Lung microvascular endothelial cell (primary cell): ENCODE measurements at regions not wholly inside any gene's neighbourhood (a gene's known extent, or its start where the extent isn't known, plus 50 kb on each side); places are given as distances from the start of the nearest gene placed in this dataset.
A peak's percentile ranks its signal among the peaks of the same experiment; 100 is the strongest.

Experiments
- DNase-seq, 2 donors: peaks; one replicate each; pipeline versions ENCODE4 v3.0.0 to v3.0.0-alpha.2; 2010; ENCODE audit warnings: low read depth in 2 of 2

DNA sequence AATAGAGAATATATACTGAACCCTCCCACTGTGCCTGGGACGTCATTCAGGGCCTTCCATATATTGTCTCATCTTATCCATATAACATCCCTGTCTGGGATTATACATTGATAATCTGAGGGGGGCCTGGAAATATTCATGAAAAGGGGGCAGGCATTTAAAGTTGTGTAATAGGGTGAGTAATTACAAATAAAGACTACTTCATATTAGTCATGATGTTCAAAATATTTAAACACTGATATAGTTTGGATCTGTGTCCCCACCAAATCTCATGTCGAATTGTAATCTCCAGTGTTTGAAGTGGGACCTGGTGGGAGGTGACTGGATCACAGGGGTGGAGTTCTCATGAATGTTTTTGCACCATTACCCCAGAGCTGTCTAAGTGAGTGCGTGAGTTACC lies 97.8 kb downstream of the AQP9 start:
- no peak for DNase-seq

- no peak for DNase-seq
Measured at GRCh38 chr15:58240191-58240932, 102.2 kb downstream of the AQP9 start.

- DNase-seq: no peak
Measured at GRCh38 chr15:58241872-58242271, 103.7 kb downstream of the AQP9 start.

DNA sequence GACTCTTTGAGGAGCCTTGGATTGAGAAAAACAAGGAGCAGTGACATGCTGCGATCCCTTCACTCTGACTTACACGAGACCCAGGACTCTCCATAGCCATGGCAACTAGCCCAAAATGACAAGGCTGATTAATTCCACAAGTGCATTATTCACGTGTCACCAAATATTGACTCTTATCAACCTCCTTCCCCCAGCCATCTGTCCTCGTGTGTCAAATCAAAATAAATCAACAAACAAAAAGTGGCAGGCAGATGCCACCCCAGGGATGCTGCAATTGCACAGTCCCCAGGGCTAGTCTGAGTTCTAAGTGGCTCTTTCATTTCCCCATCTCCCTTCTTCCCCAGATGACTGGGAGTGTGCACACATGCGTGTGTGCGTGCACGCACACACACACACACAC lies 104.9 kb downstream of the AQP9 start:
- no peak for DNase-seq

- DNase-seq: no peak
Measured at GRCh38 chr15:58244536-58244935, 106.4 kb downstream of the AQP9 start.

- DNase-seq: no peak
Measured at GRCh38 chr15:58246041-58246440, 107.9 kb downstream of the AQP9 start.

- no peak for DNase-seq
Measured at GRCh38 chr15:58247855-58248842, 110.0 kb downstream of the AQP9 start.

- DNase-seq: peak in 1 of 2 donors; percentile 28
Measured at GRCh38 chr15:58249646-58250312, 111.6 kb downstream of the AQP9 start.

DNA sequence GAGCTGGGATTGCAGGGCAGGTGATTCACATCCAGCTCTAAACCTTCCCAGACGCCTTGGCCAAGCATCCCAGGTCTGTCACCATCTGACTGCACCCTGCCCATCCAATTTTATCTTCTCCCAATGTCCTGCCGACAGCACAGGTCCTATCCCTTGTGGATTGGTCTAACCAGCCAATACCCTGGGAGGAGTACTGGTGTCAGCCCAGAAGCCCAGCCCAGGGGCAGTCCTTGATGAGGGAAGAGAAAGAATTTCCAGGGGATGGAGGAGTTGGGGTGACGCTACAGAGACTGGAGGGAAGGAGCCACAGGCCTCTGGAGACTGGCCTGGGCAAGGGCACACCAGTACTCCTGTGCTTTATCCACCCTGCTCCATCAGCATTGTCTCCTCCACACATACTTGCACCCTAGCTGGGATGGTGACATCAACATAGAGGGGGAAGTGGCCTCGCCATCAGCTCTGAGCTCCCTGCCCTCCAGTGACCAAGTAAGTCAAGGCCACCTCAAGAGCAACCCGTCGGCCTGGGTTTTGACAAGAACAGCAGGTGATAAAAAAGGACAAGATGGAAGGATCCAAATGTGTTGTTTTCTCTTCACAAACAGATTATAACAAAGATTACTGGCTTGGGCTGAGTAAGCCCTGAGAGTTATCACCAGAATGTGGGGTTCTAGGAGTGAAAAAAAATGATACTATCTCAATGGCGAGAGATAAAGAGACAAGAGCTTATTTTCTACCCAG lies 114.6 kb downstream of the AQP9 start:
- DNase-seq: no peak

GRCh38 chr15:58257776-58258325 lies 119.7 kb downstream of the AQP9 start:
- no peak for DNase-seq

GRCh38 chr15:58258501-58259292 lies 120.5 kb downstream of the AQP9 start:
- no peak for DNase-seq

- DNase-seq: no peak
Measured at GRCh38 chr15:58260205-58260724, 122.1 kb downstream of the AQP9 start.

DNA sequence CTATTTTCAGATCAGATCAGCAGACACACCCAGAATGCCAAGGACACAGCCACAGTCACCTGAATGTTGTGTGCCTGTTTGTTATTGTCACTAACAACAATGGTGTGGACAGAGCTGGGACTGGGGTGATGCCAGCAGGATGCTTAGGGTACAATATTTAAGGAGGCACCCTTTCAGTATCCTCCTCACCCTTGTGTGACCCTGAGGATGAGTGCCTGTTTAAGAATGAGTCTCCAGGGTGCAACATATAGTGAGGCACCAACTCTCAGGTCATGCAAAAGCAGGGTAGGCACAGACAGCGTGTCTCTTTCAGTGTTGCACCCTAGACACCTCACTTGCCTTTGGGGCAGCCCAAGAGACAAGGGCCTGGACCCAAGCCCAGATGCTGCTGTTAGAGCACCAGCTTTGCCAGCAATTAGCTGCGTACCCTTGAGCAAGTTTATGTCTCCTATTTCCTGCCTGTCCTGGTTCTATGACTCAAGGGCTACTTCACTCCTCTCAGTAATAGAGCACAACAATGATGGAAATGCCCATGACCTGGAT lies 122.6 kb downstream of the AQP9 start:
- DNase-seq: peak in 1 of 2 donors; percentile 10

GRCh38 chr15:58261368-58261767 lies 123.2 kb downstream of the AQP9 start:
- DNase-seq: no peak

DNA sequence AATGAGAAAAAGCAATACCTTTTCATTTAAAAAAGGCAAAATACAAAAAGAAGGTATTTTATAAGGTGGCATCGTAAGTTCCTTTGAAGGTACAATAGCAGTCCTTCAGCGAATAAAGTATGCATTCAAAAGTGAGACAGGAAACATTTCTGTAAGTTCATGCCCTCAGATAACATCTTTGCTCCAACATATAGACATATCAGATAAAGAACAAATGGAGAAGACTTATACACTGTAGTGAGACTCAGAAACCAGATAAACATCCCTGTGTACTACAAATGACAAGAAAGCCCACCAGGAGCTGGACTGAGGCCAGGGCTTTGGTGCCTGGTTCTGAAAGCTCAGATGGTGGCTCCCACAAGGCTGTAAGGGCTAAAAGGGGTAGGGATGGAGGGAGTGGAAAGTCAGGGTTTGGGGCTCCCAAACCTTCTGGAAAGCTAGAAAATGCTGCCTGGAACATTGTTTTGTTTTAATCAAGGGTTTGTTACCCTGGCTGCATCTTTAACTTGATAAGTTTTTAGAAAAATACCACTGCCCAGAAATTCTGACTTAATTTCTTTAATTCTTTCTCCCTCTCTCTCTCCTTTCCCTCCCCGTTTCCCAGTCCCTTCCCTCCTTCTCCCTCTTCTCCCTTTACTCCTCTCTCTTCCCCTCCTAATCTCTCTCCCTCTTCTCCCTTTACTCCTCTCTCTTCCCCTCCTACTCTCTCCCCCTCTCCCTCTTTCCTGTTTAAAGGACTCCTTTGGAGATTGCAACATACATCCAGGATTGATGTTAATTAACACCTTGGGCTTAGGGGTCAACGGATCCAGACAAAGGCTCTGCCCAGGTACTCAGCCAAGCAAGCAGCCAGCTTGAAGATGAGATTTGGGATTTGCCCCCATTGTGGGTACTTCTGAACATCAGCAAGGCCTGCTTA lies 126.1 kb downstream of the AQP9 start:
- DNase-seq: no peak

DNA sequence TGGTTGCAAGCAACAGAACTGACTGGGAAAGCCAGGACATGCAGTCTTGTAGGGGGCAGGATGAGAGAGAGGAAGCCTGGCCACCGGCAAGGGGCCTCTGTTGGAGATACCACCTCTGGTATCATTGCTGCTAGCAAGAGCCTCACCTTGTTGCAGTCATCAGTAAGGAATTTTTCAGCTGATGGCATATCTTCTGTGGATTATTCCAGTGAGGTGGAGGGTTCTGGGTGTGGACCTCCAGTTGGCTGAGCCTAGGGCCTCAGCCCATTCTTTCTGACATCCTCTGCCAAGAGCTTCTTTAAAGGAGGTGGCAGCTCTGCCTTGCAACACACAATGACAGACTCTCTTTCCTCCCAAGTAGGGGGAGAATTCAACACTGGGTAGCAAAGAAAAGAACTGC lies 128.9 kb downstream of the AQP9 start:
- DNase-seq: no peak

- no peak for DNase-seq
Measured at GRCh38 chr15:58268746-58269267, 130.6 kb downstream of the AQP9 start.
